Neural progenitor cell (in vitro differentiated cells): ENCODE measurements at regions not wholly inside any gene's neighbourhood (a gene's known extent, or its start where the extent isn't known, plus 50 kb on each side); places are given as distances from the start of the nearest gene placed in this dataset.

Experiments
- DNase-seq: peaks from one replicate; pipeline ENCODE4 v3.0.0-alpha.2; 2016; ENCODE audit warnings: low spot score
- H2AFZ ChIP-seq: fragments of 200-600 bp; sonication (generic); replicated peaks from 2 replicates; pipeline ENCODE4 v1.6.1; 2016; ENCODE audit warnings: antibody characterized with exemption
- H3F3A ChIP-seq: fragments of 200-600 bp; sonication (generic); 2 replicates; pipeline ENCODE4 v1.6.1; 2016; ENCODE audit warnings: antibody characterized with exemption, low read depth
- H3K27ac ChIP-seq: fragments of 200-600 bp; sonication (generic); 2 replicates; pipeline ENCODE4 v1.5.1; 2016; ENCODE audit warnings: mild to moderate bottlenecking
- H3K27me3 ChIP-seq: fragments of 200-600 bp; sonication (generic); 2 replicates; pipeline ENCODE4 v1.6.1; 2016; ENCODE audit warnings: mild to moderate bottlenecking, moderate library complexity
- H3K36me3 ChIP-seq: fragments of 200-600 bp; sonication (generic); 2 replicates; pipeline ENCODE4 v1.5.1; 2016
- H3K4me1 ChIP-seq: fragments of 200-600 bp; sonication (generic); 2 replicates; pipeline ENCODE4 v1.6.1; 2016; ENCODE audit warnings: mixed run types
- H3K4me2 ChIP-seq: fragments of 200-600 bp; sonication (generic); 2 replicates; pipeline ENCODE4 v1.6.1; 2016
- H3K4me3 ChIP-seq: fragments of 200-600 bp; sonication (generic); 2 replicates; pipeline ENCODE4 v1.5.1; 2016
- H3K79me2 ChIP-seq: fragments of 200-600 bp; sonication (generic); 2 replicates; pipeline ENCODE4 v1.6.1; 2016; ENCODE audit warnings: low read depth
- H3K9ac ChIP-seq: fragments of 200-600 bp; sonication (generic); 2 replicates; pipeline ENCODE4 v1.6.1; 2016
- H3K9me3 ChIP-seq: fragments of 200-600 bp; sonication (generic); 2 replicates; pipeline ENCODE4 v1.5.1; 2016; ENCODE audit warnings: low read depth
- H4K20me1 ChIP-seq: fragments of 200-600 bp; sonication (generic); 2 replicates; pipeline ENCODE4 v1.6.1; 2016; ENCODE audit warnings: low read depth
- H3K27ac Mint-ChIP-seq: 3 replicates; pipeline ENCODE4 v1.8.0; 2021; ENCODE audit warnings: mixed read lengths
- H3K27me3 Mint-ChIP-seq: 2 replicates; pipeline ENCODE4 v1.8.0; 2022; ENCODE audit warnings: low read depth, mild to moderate bottlenecking, inconsistent platforms, moderate library complexity, mixed read lengths; ENCODE audit not compliant: insufficient read depth
- H3K36me3 Mint-ChIP-seq: 3 replicates; pipeline ENCODE4 v1.8.0; 2021; ENCODE audit warnings: mixed read lengths
- H3K4me1 Mint-ChIP-seq: 3 replicates; pipeline ENCODE4 v1.8.0; 2021; ENCODE audit warnings: mixed read lengths
- H3K4me3 Mint-ChIP-seq: 3 replicates; pipeline ENCODE4 v1.8.0; 2021; ENCODE audit warnings: mild to moderate bottlenecking, moderate library complexity, mixed read lengths
- H3K9me3 Mint-ChIP-seq: 3 replicates; pipeline ENCODE4 v1.8.0; 2020; ENCODE audit warnings: mixed read lengths
- EZH2 ChIP-seq: fragments of 200-600 bp; sonication (generic); IDR thresholded peaks from 2 replicates; pipeline ENCODE4 v1.6.1; 2017; ENCODE audit warnings: antibody characterized with exemption, mild to moderate bottlenecking, moderate library complexity
- EZH2phosphoT487 ChIP-seq: fragments of 200-600 bp; sonication (generic); IDR thresholded peaks from 2 replicates; pipeline ENCODE4 v1.6.1; 2017; ENCODE audit warnings: antibody characterized with exemption
- TF ChIP-seq, protein P1 (sequence below): fragments of 200-600 bp; sonication (generic); IDR thresholded peaks from 2 replicates; pipeline ENCODE4 v1.5.1; 2017; ENCODE audit warnings: antibody characterized with exemption, mild to moderate bottlenecking

DNA sequence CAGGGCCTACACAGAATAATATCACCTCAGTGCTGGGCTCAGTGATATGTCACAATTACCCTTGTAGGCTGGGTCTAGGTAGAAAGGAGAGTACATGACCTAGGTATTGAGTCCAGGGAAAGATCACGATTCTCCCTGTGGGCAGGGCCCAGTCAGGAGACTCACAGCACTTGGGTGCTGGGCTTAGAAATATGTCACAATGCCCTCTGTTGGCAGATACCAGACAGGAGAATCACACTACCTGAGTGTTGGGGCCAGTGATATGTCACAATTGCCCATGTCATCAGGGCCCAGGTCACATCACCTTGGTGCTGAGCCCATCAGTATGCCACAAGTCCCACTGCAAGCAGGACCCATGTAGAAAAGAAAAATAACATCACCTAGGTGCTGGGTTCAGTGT lies 2105.5 kb downstream of the TP53TG3F start:
- no peaks in the 10 kb centered on the region for H3K36me3 Mint-ChIP-seq
- H3K27me3 Mint-ChIP-seq = no peaks in the 10 kb centered on the region
- Histone ChIP-seq H2AFZ (no peak overlapping the region), H3K36me3 (no peaks in the 10 kb centered on the region), H3K27ac (no peak overlapping the region), H3K9ac (no peak overlapping the region), H3K4me3 (no peak overlapping the region), H3K79me2 (no peaks in the 10 kb centered on the region), H3K4me2 (no peak overlapping the region), H3F3A (no peaks in the 10 kb centered on the region), H3K27me3 (no peaks in the 10 kb centered on the region), H3K4me1 (no peaks in the 10 kb centered on the region), H4K20me1 (no peaks in the 10 kb centered on the region), H3K9me3 (peaks cover 3% of the 10 kb centered on the region)
- no peak for DNase-seq
- H3K4me3 Mint-ChIP-seq = no peak overlapping the region
- no peak for TF ChIP-seq EZH2phosphoT487
- no peak for TF ChIP-seq EZH2
- TF ChIP-seq, protein P1, sequence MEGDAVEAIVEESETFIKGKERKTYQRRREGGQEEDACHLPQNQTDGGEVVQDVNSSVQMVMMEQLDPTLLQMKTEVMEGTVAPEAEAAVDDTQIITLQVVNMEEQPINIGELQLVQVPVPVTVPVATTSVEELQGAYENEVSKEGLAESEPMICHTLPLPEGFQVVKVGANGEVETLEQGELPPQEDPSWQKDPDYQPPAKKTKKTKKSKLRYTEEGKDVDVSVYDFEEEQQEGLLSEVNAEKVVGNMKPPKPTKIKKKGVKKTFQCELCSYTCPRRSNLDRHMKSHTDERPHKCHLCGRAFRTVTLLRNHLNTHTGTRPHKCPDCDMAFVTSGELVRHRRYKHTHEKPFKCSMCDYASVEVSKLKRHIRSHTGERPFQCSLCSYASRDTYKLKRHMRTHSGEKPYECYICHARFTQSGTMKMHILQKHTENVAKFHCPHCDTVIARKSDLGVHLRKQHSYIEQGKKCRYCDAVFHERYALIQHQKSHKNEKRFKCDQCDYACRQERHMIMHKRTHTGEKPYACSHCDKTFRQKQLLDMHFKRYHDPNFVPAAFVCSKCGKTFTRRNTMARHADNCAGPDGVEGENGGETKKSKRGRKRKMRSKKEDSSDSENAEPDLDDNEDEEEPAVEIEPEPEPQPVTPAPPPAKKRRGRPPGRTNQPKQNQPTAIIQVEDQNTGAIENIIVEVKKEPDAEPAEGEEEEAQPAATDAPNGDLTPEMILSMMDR = no peak
- H3K4me1 Mint-ChIP-seq = no peaks in the 10 kb centered on the region
- no peak overlapping the region for H3K27ac Mint-ChIP-seq
- peaks cover 49% of the 10 kb centered on the region for H3K9me3 Mint-ChIP-seq

DNA sequence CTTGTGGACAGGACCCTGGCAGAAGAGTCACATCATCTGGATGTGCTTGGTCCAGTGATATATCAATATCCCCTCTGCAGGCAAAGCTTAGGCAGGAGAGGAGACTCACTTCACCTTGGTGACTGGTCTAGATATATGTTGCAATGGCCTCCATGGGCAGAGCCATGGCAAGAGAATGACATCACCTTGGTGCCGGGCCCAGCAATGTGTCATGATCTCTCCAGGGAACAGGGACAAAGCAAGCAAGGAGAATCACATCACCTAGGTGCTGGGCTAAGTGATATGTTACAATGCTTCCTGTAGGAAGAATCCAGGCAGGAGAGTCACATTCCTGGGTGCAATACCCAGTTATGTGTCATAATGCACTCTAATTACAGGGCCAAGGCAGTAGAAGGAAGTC lies 2106.2 kb downstream of the TP53TG3F start:
- H3K9ac ChIP-seq = no peak overlapping the region
- no peaks in the 10 kb centered on the region for H3K36me3 ChIP-seq
- H3K4me3 Mint-ChIP-seq = no peak overlapping the region
- no peak overlapping the region for H3K27ac ChIP-seq
- TF ChIP-seq EZH2phosphoT487 (no peak), EZH2 (no peak)
- TF ChIP-seq, protein P1 = no peak
- no peaks in the 10 kb centered on the region for H3K27me3 Mint-ChIP-seq
- H3K27me3 ChIP-seq = no peaks in the 10 kb centered on the region
- no peak overlapping the region for H3K4me2 ChIP-seq
- no peak overlapping the region for H2AFZ ChIP-seq
- DNase-seq = no peak
- H3K4me1 ChIP-seq = no peaks in the 10 kb centered on the region
- no peaks in the 10 kb centered on the region for H3K36me3 Mint-ChIP-seq
- H4K20me1 ChIP-seq = no peaks in the 10 kb centered on the region
- no peak overlapping the region for H3K4me3 ChIP-seq
- no peaks in the 10 kb centered on the region for H3K4me1 Mint-ChIP-seq
- no peaks in the 10 kb centered on the region for H3K79me2 ChIP-seq
- peaks cover 55% of the 10 kb centered on the region for H3K9me3 Mint-ChIP-seq
- H3K9me3 ChIP-seq = peaks cover 3% of the 10 kb centered on the region
- H3K27ac Mint-ChIP-seq = no peak overlapping the region
- H3F3A ChIP-seq = no peaks in the 10 kb centered on the region

DNA sequence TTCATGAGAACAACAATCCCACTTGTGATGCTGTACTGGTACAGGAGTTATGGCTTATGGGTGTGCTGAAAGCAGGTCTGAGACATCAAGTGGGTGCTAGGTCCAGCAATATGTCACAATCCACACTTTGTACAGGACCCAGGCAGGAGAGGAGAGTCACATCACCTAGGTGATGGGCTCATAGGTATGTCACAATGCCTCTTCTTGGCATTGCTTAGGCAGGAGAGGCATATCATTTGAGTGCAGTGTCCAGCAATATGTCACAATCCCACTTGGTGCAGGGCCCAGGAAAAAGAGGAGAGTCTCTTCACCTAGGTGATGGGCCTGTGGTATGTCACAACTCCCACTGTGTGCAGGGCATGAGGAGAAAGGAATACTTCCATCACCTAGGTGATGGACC lies 2110.0 kb downstream of the TP53TG3F start:
- no peak overlapping the region for H3K27ac ChIP-seq
- no peaks in the 10 kb centered on the region for H3K79me2 ChIP-seq
- H3K36me3 Mint-ChIP-seq = no peaks in the 10 kb centered on the region
- no peak for DNase-seq
- H3K9me3 Mint-ChIP-seq = peaks cover 78% of the 10 kb centered on the region
- no peak overlapping the region for H3K4me3 ChIP-seq
- no peaks in the 10 kb centered on the region for H3F3A ChIP-seq
- H4K20me1 ChIP-seq = no peaks in the 10 kb centered on the region
- H3K4me3 Mint-ChIP-seq = no peak overlapping the region
- no peak overlapping the region for H2AFZ ChIP-seq
- no peaks in the 10 kb centered on the region for H3K27me3 ChIP-seq
- peaks cover 3% of the 10 kb centered on the region for H3K27me3 Mint-ChIP-seq
- TF ChIP-seq EZH2 = no peak
- TF ChIP-seq, protein P1 = no peak
- no peak for TF ChIP-seq EZH2phosphoT487
- H3K9me3 ChIP-seq = no peaks in the 10 kb centered on the region
- H3K4me1 ChIP-seq = no peaks in the 10 kb centered on the region
- no peak overlapping the region for H3K9ac ChIP-seq
- H3K4me2 ChIP-seq = no peak overlapping the region
- H3K4me1 Mint-ChIP-seq = no peaks in the 10 kb centered on the region
- H3K27ac Mint-ChIP-seq = no peak overlapping the region
- H3K36me3 ChIP-seq = no peaks in the 10 kb centered on the region
